ENCODE measurements at regions not wholly inside any gene's neighbourhood (a gene's known extent, or its start where the extent isn't known, plus 50 kb on each side); places are given as distances from the start of the nearest gene placed in this dataset.

GRCh38 chr7:10703981-10704380, 269.7 kb upstream of the PHF14 start:
- no peak overlapping the region for H3K27ac ChIP-seq (ENCODE audit: low read depth, low read length)
- H3F3A ChIP-seq (ENCODE audit: insufficient read depth), result no peaks in the 10 kb centered on the region
- H4K20me1 ChIP-seq (ENCODE audit: low read depth, low read length), result no peaks in the 10 kb centered on the region
- H3K9me3 ChIP-seq (ENCODE audit: insufficient read depth, low read length), result no peaks in the 10 kb centered on the region
- no peaks in the 10 kb centered on the region for H3K27me3 ChIP-seq (ENCODE audit: low read length)
- H3K79me2 ChIP-seq (ENCODE audit: insufficient read depth, low read length), result no peaks in the 10 kb centered on the region
- H3K9ac ChIP-seq (ENCODE audit: low read length), result no peak overlapping the region
- TF ChIP-seq CTCF (IDR thresholded peaks at IDR 0.05; ENCODE audit: insufficient read depth, low read length, poor library complexity, severe bottlenecking) (no peak), EZH2phosphoT487 (conservative IDR thresholded peaks at IDR 0.05; ENCODE audit: low read length) (no peak)
- no peaks in the 10 kb centered on the region for H3K36me3 ChIP-seq (ENCODE audit: low read length)
- H3K9me2 ChIP-seq (replicated peaks; ENCODE audit: insufficient read depth, low read length), result no peaks in the 10 kb centered on the region
- H3K4me2 ChIP-seq (ENCODE audit: low read depth, low read length, poor library complexity, severe bottlenecking), result no peak overlapping the region
- no peak overlapping the region for H3K4me3 ChIP-seq (ENCODE audit: insufficient read depth, low read length, poor library complexity, severe bottlenecking)
- no peak overlapping the region for H2AFZ ChIP-seq (ENCODE audit: low read depth, low read length, severe bottlenecking)

- Histone ChIP-seq H4K20me1 (ENCODE audit: low read depth, low read length) (no peaks in the 10 kb centered on the region), H3K4me2 (ENCODE audit: low read depth, low read length, poor library complexity, severe bottlenecking) (no peak overlapping the region), H3F3A (ENCODE audit: insufficient read depth) (no peaks in the 10 kb centered on the region), H2AFZ (ENCODE audit: low read depth, low read length, severe bottlenecking) (no peak overlapping the region), H3K79me2 (ENCODE audit: insufficient read depth, low read length) (no peaks in the 10 kb centered on the region), H3K9me3 (ENCODE audit: insufficient read depth, low read length) (no peaks in the 10 kb centered on the region), H3K36me3 (ENCODE audit: low read length) (no peaks in the 10 kb centered on the region), H3K4me3 (ENCODE audit: insufficient read depth, low read length, poor library complexity, severe bottlenecking) (no peak overlapping the region), H3K27ac (ENCODE audit: low read depth, low read length) (no peak overlapping the region), H3K9me2 (replicated peaks; ENCODE audit: insufficient read depth, low read length) (no peaks in the 10 kb centered on the region), H3K27me3 (ENCODE audit: low read length) (no peaks in the 10 kb centered on the region), H3K9ac (ENCODE audit: low read length) (no peak overlapping the region)
- TF ChIP-seq EZH2phosphoT487 (conservative IDR thresholded peaks at IDR 0.05; ENCODE audit: low read length) (no peak), CTCF (IDR thresholded peaks at IDR 0.05; ENCODE audit: insufficient read depth, low read length, poor library complexity, severe bottlenecking) (no peak)
These were observed 269.0 kb upstream of the PHF14 start for GRCh38 chr7:10704653-10705052.

- H4K20me1 ChIP-seq (ENCODE audit: low read depth, low read length), result no peaks in the 10 kb centered on the region
- no peak for TF ChIP-seq CTCF (IDR thresholded peaks at IDR 0.05; ENCODE audit: insufficient read depth, low read length, poor library complexity, severe bottlenecking)
- TF ChIP-seq EZH2phosphoT487 (conservative IDR thresholded peaks at IDR 0.05; ENCODE audit: low read length), result no peak
- H3K4me3 ChIP-seq (ENCODE audit: insufficient read depth, low read length, poor library complexity, severe bottlenecking), result no peak overlapping the region
- H3K9me2 ChIP-seq (replicated peaks; ENCODE audit: insufficient read depth, low read length), result no peaks in the 10 kb centered on the region
- no peaks in the 10 kb centered on the region for H3K36me3 ChIP-seq (ENCODE audit: low read length)
- no peak overlapping the region for H3K4me2 ChIP-seq (ENCODE audit: low read depth, low read length, poor library complexity, severe bottlenecking)
- H3F3A ChIP-seq (ENCODE audit: insufficient read depth), result no peaks in the 10 kb centered on the region
- no peaks in the 10 kb centered on the region for H3K79me2 ChIP-seq (ENCODE audit: insufficient read depth, low read length)
- no peak overlapping the region for H3K9ac ChIP-seq (ENCODE audit: low read length)
- no peaks in the 10 kb centered on the region for H3K27me3 ChIP-seq (ENCODE audit: low read length)
- no peaks in the 10 kb centered on the region for H3K9me3 ChIP-seq (ENCODE audit: insufficient read depth, low read length)
- H3K27ac ChIP-seq (ENCODE audit: low read depth, low read length), result no peak overlapping the region
- no peak overlapping the region for H2AFZ ChIP-seq (ENCODE audit: low read depth, low read length, severe bottlenecking)
These were observed 266.7 kb upstream of the PHF14 start for GRCh38 chr7:10706875-10707493.
